ENCODE measurements at regions not wholly inside any gene's neighbourhood (a gene's known extent, or its start where the extent isn't known, plus 50 kb on each side); places are given as distances from the start of the nearest gene placed in this dataset.

- TF ChIP-seq EZH2 (IDR thresholded peaks at IDR 0.05; ENCODE audit: insufficient read depth, low read length), result no peak
- TF ChIP-seq CTCF (IDR thresholded peaks at IDR 0.05; ENCODE audit: insufficient read depth, low read depth, low read length), result no peak
Observed at GRCh38 chr7:46852795-46853194, 729.1 kb downstream of the TNS3 start.
